Middle frontal gyrus (tissue), 1 donor: ENCODE measurements at regions not wholly inside any gene's neighbourhood (a gene's known extent, or its start where the extent isn't known, plus 50 kb on each side); places are given as distances from the start of the nearest gene placed in this dataset.
"Not testable (repeated sequence)": the region's sequence is repeated elsewhere in the genome, so short reads cannot be mapped to it uniquely, and the experiment has no call there.

Experiments used
- DNase-seq: peaks from one replicate; pipeline ENCODE4 v3.0.0-alpha.2; 2015; ENCODE audit warnings: low spot score; ENCODE audit errors: extremely low spot score

DNA sequence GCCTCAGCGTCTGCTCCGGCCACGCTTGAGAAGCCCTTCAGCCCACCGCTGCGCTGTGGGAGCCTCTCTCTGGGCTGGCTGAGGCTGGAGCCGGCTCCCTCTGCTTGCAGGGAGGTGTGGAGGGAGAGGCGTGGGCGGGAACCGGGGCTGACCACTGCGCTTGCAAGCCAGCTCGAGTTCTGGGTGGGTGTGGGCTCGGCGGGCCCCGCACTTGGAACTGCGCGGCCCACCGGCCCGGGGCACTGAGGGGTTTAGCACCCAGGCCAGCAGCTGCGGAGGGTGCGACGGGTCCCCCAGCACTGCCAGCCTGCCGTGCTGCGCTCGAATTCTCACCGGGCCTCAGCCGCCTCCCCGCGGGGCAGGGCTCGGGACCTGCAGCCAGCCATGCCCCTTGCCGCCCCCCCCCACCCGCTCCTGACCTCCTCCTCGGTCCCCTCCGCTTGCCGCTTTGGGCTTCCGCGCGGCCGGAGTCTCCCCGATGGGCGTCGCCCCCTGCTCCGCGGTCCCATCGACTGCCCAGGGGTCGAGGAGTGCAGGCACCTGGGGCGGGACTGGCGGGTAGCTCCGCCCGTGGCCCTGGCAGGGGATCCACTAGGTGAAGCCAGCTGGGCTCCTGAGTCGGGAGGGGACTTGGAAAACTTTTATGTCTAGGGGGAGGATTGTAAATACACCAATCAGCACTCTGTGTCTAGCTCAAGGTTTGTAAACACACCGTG, 106.7 kb downstream of the RAP2B start:
- DNase-seq, result no peak

DNA sequence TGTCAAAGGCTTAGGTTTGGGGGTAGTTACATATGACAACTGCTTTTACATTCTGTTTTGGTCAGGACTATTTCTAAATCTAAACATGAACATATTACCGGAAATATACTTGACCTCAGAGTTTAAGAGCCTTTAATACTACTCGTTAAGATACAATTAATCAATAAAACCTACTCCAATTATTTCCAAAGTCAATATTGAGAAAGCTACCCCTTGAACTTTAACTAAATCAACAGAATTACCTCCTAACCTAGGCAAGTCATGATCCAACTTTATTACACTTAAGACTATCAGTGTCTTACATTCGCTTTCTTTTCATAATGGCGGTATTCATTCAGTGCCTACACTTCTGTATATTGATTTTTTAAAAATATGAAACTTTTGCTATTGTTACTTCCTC, 107.7 kb downstream of the RAP2B start:
- DNase-seq, result no peak

DNA sequence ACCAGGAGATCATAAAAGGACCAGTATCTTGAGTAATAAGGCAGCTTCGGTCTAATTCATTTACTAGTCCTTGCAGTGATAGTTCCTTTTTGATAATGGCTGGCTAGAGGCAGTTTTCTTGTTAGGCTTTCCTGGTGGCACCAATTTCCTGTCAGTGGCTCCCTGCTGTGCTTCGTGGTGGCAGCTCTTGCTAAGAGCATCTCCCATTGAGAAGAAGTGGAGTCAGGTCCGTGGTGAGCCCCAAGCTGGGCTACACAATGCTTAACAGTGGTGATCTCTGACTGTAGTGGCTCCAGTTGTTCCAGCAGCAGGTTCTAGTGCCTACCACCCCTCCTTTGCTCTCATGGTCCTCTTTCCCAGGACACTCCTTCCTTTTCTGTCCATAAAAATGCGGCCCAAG, 111.2 kb downstream of the RAP2B start:
- DNase-seq, result no peak

DNA sequence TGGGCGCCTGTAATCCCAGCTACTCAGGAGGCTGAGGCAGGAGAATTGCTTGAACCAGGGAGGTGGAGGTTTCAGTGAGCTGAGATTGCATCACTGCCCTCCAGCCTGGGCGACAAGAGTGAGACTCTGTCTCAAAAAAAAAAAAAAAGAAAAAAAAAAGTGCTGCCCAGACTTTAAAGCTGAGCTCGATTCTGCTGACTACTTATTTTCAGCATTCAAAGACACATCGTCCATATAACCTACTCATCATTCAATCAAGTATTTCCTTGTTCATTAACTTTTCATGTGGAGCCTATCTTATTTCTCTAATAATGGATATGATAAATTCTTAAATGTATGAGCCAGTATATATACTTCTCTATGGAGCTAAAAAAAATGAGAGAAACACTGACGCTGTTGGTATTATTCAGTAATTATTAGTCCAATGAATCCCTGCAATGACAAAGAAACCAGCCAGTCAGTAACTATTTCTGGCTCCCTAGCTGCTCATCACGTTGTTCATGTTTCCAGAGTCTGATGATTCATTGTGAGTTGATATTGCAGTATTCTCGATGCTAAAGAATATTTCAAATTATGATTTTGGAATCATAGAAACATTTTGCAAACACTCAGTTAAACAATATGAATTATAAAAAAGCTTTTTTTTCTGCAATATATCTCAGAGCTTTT, 111.9 kb downstream of the RAP2B start:
- DNase-seq, result no peak

DNA sequence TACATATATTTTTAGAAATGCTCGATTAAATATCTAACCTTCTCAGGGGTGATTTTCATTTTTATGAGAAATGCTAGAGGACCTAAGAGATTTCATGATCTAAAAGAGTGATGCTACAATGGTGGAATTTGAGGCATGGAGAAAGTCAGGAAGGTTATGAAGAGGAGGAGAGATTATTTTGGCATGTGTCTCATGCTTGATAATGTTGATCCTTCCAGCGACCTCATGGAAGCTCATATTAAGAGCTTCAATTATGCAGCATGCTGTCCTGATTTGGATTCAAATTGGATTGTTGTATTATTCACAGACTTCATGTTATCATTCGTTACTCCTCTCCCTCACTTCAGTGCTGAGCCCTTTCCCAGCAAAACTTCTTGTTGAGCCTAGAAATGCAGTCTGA, 112.5 kb downstream of the RAP2B start:
- DNase-seq, result no peak

DNA sequence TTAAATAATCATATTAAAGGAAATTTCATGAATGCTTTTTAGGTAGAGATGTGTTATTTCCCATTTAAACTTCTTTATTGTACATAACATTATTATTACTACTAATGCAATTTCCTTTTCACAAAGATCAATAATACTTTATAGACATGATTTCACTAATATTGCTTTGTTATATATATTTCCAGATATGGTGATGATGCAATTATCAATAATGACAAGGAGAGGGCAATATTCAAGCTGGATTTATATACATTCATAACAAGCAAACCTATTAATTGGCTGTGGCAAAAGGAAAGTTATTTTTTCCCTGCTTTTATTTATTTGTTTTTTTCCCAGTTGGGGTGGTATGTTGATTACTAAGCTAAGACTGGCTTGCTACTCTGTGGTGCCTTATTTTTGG, 113.5 kb downstream of the RAP2B start:
- DNase-seq, result no peak

DNA sequence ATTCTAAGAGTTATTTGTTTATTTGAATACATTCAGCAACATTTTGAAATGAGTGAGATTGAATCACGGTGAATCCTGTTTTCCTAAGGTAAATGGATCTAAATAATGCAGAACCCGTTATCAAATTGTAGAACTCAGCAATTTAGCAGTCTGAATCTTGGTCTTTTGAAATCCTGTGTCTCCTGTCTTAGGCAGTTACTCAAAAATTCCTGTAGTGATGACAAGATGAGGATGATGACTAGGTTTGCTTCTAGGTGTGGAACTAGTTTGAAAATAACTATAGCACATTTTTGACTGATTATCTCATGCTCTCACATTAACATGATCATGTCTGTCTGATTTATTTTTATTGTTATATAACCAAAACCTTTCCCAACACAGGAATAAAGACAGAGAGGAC, 115.0 kb downstream of the RAP2B start:
- DNase-seq, result no peak

DNA sequence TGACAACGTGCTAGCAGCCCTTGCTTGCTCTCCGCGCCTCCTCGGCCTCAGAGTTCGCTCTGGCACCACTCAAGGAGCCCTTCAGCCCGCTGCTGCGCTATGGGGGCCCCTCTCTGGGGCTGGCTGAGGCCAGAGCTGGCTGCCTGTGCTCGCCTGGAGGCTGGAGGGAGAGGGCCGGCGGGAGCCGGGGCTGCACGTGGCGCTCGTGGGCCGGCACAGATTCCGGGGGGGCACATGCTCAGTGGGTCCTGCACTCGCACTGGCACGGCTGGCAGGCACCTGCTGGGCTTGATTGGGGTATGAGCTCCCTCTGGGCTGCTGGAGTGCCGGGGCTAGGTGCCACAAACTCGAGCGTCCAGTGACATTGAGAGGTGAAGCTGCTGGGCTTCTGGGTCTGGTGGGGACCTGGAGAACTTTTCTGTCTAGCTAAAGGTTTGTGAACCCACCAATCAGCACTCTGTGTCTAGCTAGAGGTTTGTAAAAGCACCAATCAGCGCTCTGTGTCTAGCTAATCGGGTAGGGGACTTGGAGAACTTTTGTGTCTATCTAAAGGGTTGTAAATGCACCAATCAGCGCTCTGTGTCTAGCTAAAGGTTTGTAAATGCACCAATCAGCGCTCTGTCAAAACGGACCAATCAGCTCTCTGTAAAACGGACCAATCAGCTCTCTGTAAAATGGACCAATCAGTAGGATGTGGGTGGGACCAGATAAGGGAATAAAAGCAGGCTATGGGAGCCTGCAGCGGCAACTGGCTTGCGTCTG, 119.4 kb downstream of the RAP2B start:
- not testable (repeated sequence) for DNase-seq

DNA sequence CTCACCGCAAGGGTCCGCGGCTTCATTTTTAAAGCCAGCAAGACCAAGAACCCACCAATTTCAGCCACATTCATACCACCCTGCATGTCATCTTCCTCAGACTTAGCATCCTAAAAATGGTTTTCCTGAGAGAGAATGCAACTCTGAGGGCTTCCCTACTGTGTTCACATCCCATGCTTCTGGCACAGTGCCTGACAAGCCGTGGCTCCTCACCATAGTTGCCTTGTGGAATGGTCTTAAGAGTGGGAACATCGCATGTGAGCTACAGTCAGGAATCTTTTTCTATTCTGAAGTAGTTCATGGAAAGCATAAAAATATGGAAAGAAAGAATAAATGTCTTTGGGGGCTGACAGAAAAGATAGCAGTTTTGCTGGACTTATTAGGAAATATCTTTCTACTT, 120.3 kb downstream of the RAP2B start:
- no peak for DNase-seq

DNA sequence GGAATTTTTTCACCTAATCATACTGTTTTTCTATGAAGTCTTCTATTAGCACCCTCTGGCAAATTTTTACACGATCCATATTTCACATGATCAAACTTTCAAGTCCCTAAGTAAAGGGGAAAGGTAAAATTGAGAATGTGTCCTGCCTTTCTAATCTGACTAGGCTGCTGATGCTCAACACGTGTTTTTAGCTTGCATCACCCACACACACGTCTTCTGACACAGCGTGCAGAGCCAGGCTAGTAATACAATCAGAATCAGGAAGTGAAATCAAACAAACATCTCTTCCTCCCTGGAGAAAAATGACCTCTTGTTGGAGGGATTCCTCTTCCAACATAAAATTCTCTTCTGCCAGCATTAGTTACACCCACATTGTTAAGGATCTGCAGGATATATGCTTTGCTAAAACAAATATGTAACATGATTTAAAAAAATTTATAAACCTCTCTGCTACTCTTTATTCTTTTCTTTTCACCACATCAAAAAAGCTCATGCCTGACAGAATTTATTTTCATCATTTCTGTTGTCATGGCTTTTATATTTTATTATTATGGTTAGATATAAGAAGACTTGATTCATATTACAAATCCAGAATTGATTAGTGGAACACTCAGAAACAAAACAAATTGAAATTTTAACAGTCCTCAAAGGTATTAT, 122.4 kb downstream of the RAP2B start:
- DNase-seq, result no peak

DNA sequence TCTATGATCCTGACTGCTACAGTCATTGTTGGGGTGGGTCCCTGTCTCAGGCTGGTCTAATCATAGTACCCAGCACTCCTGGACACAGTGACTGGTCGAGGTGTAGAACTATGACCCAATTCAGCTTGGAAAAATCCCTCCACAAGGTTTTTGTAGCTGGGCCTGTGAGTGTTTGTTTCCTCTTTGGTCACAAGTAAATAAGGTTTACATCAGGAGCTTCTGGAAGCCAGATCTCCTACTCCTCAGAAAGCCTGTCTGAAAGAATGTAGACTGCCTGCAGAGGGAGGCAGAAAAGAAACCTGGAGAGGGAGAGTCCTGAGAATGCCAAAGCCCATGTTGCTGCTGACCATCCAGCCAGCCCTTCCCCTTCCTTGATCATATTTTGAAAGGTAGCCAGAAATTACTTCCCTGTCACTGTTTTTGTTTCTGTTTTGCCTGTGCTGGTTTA, 123.2 kb downstream of the RAP2B start:
- DNase-seq, result no peak

DNA sequence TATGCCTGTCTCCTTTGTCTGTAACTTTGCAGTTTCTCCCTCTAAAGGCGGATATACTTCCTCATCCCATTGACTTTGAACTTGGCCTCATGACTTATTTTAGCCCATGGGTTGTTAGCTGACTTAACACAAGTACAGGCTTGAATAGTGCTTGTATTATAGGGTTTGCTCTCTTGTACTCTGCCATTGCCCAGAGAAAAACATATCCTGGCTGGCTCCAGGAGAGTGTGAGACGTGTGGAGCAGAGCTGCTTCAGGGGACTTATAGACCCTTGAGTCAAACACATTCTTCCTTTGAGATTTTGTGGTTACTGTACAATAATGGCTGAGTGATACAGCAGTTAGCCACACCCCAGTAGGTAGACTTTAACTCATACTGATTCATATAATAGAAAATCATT, 124.0 kb downstream of the RAP2B start:
- no peak for DNase-seq

DNA sequence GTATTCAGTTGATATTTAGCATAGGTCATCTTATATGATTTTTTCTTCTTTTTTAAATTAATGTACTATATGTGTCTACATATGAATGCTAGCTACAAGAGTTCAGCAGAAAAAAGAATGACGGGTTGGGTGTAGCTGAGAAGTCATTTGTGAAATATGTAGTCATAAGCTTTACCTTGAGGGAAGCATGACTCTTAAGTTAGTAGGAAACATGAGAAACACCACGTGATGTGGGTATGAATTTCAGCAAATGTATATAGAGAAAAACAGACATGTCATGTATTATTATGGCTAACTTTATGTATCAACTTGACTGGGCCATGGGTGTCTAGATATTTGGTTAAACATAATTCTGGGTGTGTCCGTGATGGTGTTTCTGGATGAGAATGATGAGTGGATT, 125.0 kb downstream of the RAP2B start:
- DNase-seq, result no peak

DNA sequence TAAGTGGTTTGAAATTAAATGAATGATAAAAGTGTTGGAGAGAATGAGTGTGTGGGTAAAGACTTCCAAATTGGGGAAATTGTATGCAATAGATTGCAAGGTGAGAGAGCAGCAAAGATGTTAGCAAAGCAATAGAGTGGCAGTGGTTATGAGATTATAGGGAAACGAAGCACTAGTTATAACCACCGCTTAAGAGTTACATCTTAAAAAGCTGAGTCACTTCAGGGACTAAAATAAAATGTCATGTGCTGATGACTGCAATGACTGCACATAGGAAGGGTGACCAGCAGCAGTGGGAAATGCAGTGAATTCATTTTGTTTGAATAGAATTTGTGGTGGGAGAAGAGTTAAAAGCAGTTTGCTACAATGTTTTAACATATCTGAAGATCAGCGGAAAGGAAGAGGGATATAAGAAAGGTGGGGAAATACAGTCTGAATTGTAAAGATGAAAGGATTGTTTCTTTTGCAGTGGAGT, 127.3 kb downstream of the RAP2B start:
- DNase-seq, result no peak

DNA sequence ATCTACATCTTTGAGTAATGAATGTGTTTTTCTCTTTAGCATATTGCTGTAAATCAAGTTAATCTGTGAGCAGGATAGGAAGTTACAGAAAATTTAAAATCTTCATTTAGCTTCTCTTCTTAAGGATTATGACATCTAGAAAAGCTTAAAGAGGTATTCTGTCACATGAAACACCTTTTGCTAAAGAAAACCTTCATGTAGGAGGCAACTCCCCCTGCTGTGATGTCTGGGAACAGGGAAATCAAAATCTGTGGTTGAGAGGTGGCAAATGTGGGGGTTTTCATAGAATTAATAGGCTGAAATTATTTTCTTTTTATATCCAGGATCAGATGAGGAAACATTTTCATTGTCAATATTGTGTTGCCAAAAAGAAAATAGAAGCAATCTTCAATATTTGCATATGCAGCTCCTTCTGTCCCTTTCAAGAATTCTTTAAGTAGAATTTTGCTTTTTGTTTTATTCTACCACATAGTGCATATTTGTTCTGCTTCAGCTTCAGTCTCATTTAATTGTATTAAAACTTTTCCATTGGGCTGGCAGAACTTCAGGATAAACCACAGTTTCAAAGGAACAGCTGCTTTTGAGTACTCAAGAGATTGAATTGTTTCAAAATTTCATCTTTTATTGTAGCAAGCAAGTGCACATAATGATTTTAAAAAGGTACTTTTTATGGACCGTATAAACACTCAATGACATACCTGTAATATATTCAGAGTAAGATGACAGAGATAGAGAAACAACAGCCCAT, 128.4 kb downstream of the RAP2B start:
- DNase-seq, result no peak

DNA sequence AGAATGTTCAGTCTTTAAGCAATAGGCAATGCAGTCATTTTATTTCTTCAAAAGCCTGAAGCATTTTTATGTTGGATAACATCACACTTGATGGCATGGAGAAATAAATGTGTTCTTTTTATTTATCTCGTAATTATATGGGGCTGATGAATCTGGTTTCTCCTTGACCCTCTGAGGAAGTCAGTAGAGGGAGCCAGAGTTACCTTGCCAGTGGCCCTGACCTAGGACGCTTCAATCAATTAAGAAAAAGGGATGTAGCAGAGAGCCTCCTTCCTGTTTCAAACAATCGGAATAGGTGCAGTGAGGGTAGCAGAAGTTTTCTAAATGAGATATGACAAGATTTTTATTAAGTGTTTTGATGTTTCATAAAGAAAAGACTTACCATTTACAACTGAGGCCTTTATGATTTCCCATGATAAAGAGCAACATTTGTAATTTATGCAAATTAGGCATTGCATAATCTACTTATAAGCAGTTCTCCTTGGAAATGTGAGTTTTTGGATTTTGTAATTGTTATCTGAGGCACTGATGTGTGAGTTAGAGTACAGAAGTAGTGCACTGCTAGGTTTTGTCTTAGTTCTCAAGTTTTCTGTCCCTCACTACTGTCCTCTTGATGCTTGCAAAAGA, 129.1 kb downstream of the RAP2B start:
- DNase-seq, result no peak

DNA sequence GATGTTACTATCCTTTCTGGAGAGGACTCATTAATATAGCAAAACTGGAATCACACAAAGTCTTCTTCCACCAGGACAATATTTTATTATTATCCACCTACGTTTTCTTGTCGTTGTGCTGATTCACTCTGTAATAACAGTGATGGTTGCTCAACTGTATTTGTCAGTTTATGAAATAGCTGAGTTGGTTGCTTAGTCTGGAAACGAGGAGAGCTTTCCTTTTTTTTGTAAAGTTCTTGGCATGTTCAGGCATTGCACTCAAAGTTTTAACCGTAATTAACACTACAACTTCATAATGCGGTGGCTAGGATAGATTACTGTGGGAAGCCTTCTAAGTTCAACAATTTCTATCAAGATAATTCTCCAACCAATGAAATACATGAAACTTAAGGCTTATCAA, 131.2 kb downstream of the RAP2B start:
- DNase-seq, result no peak

DNA sequence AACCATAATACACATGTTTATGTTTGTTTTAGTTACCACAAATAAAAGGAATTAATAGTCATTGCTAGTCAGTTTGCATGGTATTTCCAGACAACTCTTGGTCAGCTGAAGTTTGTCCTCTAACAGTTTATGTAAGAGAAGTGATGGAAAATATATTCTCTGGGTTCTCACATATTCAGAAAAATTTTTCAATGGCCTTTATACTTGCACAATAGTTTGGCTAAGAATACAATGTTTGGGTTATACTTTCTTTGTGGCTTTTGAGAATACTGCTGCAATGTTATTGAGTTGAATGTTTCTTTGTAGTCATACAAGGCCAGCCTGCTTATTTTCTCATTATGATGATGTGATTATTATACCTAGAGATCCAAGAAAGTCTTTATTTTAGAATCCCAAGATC, 133.9 kb downstream of the RAP2B start:
- no peak for DNase-seq

DNA sequence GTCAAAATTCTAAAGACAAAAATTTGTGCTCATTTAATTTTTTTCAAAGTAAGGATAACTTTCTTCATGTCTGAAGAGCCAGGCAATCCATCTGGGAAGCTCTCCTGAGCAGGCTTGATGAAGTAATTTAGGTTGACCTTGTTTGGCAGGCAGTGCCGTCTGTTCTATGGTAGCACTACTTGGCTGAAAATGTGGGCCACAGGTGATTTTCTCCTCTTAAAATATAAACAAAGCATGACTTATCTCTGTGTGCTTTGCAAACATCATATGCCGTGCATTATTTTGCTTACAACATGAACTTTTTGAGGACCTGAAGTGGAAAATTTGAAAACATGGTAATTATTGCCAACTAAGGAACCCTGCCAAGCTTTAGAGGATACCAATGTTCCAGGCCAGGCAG, 143.2 kb downstream of the RAP2B start:
- no peak for DNase-seq

DNA sequence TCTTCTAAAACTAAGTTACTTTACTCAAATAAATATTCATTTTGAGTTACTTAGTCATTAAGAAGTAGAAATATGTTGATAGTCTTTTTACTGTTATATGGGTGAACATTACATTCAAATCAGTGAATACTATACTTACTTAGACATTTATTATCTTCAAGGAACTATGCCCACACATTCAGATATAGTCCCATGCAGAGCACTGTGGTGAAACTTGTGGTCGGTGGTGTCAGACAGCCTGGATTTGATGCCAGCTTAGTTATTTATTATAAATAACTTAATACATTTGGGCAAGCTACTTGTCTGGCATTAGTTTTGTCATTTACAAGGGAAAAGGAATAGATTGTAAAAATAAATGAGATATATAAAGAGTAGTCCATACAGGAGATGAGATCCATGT, 149.5 kb downstream of the RAP2B start:
- no peak for DNase-seq
